ENCODE measurements at regions not wholly inside any gene's neighbourhood (a gene's known extent, or its start where the extent isn't known, plus 50 kb on each side); places are given as distances from the start of the nearest gene placed in this dataset.

GRCh38 chr16:54342966-54343365 is 56.4 kb upstream of the IRX3 start:
- TF ChIP-seq NFIC (IDR thresholded peaks at IDR 0.05) (no peak), TCF12 (IDR thresholded peaks at IDR 0.05; ENCODE audit: low read depth) (no peak), CEBPB (IDR thresholded peaks at IDR 0.05) (no peak), TAF1 (IDR thresholded peaks at IDR 0.05; ENCODE audit: low read depth) (no peak), EGR1 (IDR thresholded peaks at IDR 0.05) (no peak), USF1 (IDR thresholded peaks at IDR 0.05) (no peak), REST (IDR thresholded peaks at IDR 0.05; ENCODE audit: low read depth) (no peak), YY1 (IDR thresholded peaks at IDR 0.05; ENCODE audit: low read depth) (no peak), MAX (IDR thresholded peaks at IDR 0.05) (no peak)

GRCh38 chr16:54341892-54342776 is 55.5 kb upstream of the IRX3 start:
- TF ChIP-seq TAF1 (IDR thresholded peaks at IDR 0.05; ENCODE audit: low read depth) (no peak), MAX (IDR thresholded peaks at IDR 0.05) (no peak), REST (IDR thresholded peaks at IDR 0.05; ENCODE audit: low read depth) (no peak), YY1 (IDR thresholded peaks at IDR 0.05; ENCODE audit: low read depth) (no peak), ZBTB7A (IDR thresholded peaks at IDR 0.05; ENCODE audit: low read depth) (no peak), FOXM1 (IDR thresholded peaks at IDR 0.05; ENCODE audit: borderline replicate concordance, low read depth) (no peak), USF1 (IDR thresholded peaks at IDR 0.05) (no peak), CEBPB (IDR thresholded peaks at IDR 0.05) (no peak), NFIC (IDR thresholded peaks at IDR 0.05) (no peak), TEAD4 (IDR thresholded peaks at IDR 0.05) (no peak), TCF12 (IDR thresholded peaks at IDR 0.05; ENCODE audit: low read depth) (no peak), EP300 (IDR thresholded peaks at IDR 0.05; ENCODE audit: borderline replicate concordance) (no peak), RAD21 (IDR thresholded peaks at IDR 0.05; ENCODE audit: low read depth) (no peak), CREB1 (IDR thresholded peaks at IDR 0.05; ENCODE audit: low read depth) (no peak), EGR1 (IDR thresholded peaks at IDR 0.05) (no peak)

- TF ChIP-seq TCF12 (IDR thresholded peaks at IDR 0.05; ENCODE audit: low read depth) (no peak), USF1 (IDR thresholded peaks at IDR 0.05) (no peak), NFIC (IDR thresholded peaks at IDR 0.05) (no peak), EGR1 (IDR thresholded peaks at IDR 0.05) (no peak), EP300 (IDR thresholded peaks at IDR 0.05; ENCODE audit: borderline replicate concordance) (no peak), CEBPB (IDR thresholded peaks at IDR 0.05) (no peak), TEAD4 (IDR thresholded peaks at IDR 0.05) (no peak), FOXM1 (IDR thresholded peaks at IDR 0.05; ENCODE audit: borderline replicate concordance, low read depth) (no peak), CREB1 (IDR thresholded peaks at IDR 0.05; ENCODE audit: low read depth) (no peak), RAD21 (IDR thresholded peaks at IDR 0.05; ENCODE audit: low read depth) (no peak), YY1 (IDR thresholded peaks at IDR 0.05; ENCODE audit: low read depth) (no peak), MAX (IDR thresholded peaks at IDR 0.05) (no peak), REST (IDR thresholded peaks at IDR 0.05; ENCODE audit: low read depth) (no peak), TAF1 (IDR thresholded peaks at IDR 0.05; ENCODE audit: low read depth) (no peak), ZBTB7A (IDR thresholded peaks at IDR 0.05; ENCODE audit: low read depth) (no peak)
Measured at GRCh38 chr16:54340531-54340930, 53.9 kb upstream of the IRX3 start.
